HG03045 (cell line): ENCODE measurements at regions not wholly inside any gene's neighbourhood (a gene's known extent, or its start where the extent isn't known, plus 50 kb on each side); places are given as distances from the start of the nearest gene placed in this dataset.

Source experiments
- ATAC-seq: cut with Tn5 transposase; IDR thresholded peaks from one replicate; pipeline ENCODE4 v1.9.1; 2021; ENCODE audit warnings: mild to moderate bottlenecking, moderate library complexity; ENCODE audit not compliant: unreplicated experiment

DNA sequence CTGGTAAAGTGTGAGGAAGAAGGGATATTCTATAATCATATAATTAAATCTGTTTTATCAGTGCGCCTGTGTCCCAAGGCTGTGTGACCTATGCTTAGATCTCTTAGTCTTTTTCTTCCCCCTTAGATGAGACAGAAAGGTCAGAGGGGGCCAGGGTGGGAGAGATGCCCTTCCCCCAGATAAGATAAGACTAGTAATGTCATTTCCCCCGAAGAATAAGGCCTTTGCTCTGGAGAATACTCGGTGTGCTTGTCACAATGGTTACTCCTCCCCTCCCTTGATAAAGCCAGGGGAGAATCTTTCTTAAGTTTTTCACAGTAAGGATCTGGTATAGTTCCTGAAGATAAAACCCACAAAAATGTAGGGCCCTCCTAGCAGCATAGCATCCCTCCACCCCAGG, 1041.8 kb downstream of the SORCS3 start:
- no peak for ATAC-seq

- ATAC-seq = no peak
Observed at GRCh38 chr10:105681051-105681450, 1040.0 kb downstream of the SORCS3 start.

DNA sequence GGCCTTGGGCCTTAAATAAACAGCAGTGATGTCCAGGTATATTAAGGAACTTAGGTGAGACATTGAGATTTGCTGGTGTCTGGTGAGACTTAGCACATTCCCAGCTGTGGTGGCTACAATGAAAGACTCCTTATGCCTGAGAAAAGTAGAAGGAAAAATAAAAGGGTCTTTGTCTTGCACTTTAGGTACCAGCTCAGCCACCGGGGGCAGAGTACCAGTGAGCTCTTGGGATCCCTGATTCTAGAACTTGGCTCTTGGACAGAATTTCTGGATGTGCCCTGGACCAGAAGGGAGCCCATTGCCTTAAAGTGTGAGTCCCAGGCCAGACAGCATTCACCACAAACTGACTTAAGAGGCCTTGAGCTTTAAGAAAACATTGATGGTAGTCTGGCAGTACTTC, 1038.7 kb downstream of the SORCS3 start:
- no peak for ATAC-seq

- no peak for ATAC-seq
Observed at GRCh38 chr10:105675333-105675732, 1034.2 kb downstream of the SORCS3 start.

- no peak for ATAC-seq
Observed at GRCh38 chr10:105674448-105674847, 1033.4 kb downstream of the SORCS3 start.

DNA sequence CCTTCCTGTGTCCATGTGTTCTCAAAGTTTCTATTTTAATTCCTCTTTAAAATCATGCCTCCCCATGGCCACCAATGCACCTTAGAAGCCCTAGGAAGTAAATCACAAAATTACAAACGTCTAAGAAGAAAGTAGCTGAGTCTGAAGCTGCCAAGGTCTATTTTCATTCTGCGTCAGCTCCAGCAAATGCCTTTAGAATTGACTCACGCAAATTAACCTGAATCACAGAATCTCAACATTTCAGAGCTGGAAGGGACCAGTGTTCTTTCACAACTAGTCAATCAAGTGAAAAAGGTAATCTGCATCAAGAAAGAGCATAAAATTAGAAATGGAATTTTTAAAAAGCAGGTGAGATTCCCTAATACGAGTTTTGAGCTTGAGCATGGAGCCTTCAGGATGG, 1017.6 kb downstream of the SORCS3 start:
- ATAC-seq = no peak

GRCh38 chr10:105656856-105657255, 1015.8 kb downstream of the SORCS3 start:
- no peak for ATAC-seq

DNA sequence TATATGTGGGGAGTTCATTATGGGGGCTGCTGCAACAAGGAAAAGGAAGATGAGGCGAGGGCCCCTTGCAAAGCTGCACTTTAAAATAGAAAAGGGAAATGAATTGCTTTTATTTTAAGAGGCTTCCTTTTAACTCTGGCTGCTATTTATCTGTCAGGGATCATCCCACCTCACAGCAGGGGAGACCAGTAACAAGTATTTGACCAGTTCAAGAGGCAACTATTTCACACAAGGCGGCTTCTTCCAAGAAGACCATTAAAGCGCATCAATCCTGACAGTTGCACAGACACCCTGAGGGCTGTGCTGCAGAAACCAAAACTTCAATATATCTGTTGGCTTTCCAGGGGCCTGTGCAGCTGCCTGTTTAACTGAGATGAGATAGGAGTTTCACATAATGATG, 1009.2 kb downstream of the SORCS3 start:
- ATAC-seq = no peak

- ATAC-seq = no peak
Observed at GRCh38 chr10:105647354-105647753, 1006.3 kb downstream of the SORCS3 start.

- ATAC-seq = no peak
Observed at GRCh38 chr10:105644978-105645377, 1003.9 kb downstream of the SORCS3 start.

DNA sequence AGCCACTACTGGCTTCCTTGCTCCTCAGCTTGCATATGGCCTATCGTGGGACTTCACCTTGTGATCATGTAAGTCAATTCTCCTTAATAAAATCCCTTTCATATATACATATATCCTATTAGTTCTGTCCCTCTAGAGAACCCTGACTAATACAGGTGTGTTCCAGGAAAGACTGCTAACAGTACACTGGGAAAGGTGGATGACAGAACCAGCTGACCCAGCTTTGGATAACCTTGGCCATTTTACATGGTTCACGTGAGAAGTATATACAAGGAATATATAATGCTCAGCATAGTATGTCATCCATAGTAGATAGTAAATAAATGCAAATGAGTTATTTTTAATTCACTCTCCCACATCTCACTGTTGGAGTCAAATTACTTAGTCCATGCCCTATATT, 1003.5 kb downstream of the SORCS3 start:
- ATAC-seq = no peak

- ATAC-seq = no peak
Observed at GRCh38 chr10:105644091-105644490, 1003.0 kb downstream of the SORCS3 start.

- no peak for ATAC-seq
Observed at GRCh38 chr10:105643660-105644059, 1002.6 kb downstream of the SORCS3 start.

DNA sequence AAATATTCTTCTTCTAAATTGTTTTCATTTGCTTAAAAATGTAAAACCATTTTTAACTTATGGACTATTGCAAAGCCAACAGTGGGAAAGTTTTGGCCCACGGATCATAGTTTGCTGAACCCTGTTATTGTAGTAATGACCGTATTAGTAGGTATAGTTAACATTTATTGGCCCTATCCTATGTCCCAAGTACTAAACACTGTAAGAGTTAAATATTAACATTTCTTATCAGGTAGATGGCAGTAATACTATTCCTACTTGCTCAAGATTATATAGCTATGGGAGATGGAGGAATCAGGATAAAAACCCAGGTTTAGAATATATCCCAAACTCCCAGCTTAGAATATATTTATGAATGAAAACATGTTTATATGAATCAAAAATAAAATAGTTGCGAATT, 993.2 kb downstream of the SORCS3 start:
- ATAC-seq = no peak

DNA sequence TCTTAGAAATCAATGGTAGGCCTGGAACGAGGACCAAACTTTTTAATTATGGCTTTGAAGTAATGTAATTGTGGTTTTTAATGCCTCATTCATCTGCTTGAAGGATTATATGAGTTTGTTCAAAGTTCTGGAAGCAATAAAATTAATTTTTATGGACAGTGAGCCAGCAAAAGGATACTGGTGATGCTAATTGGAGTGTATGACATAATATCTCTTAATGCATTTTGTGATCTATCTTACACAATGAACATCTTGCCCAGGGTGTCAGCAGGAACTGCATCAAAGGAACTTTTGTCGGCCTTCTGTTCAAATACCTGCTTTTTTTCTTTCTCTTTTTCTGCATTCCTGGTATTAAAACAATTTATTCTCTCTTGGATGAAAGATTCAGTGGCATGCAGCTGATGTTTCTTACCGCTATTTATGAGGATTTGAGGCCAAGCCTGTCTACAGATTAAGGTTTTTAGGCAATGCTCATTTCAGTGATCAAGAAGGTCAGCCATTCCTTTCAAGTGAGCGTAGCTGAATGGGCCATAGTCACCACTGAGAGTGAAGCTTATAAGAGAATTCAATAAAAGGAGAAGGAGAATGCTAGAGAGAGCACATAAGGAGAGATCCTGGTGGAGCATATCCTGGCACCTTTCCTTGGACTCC, 974.8 kb downstream of the SORCS3 start:
- ATAC-seq = no peak

DNA sequence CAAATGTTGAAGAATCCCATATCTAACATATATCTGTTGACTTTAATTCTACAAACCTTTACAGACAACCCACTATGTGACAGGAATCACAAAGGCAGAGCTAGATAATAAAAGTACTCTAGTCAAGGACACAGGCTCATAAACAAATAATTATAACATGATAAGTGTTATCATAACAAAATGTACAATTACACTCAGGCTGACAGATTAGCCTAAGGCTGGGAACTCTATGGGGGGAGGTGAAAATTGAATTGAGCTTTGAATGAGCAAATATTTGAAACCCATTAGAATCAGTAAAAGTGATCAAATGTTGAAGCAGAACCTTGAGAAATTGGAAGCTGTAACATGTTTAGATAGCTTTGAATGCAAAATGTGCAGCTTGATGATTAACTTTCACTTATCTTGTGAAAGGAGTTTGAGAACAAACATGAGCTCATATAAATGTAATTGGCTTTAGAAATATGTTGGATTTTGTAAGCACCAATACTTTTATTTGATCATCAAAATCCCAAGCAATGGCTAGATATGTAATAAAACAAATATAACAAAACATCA, 970.2 kb downstream of the SORCS3 start:
- ATAC-seq = no peak

GRCh38 chr10:105609451-105609850, 968.4 kb downstream of the SORCS3 start:
- ATAC-seq = no peak

GRCh38 chr10:105605918-105606317, 964.8 kb downstream of the SORCS3 start:
- ATAC-seq = no peak

DNA sequence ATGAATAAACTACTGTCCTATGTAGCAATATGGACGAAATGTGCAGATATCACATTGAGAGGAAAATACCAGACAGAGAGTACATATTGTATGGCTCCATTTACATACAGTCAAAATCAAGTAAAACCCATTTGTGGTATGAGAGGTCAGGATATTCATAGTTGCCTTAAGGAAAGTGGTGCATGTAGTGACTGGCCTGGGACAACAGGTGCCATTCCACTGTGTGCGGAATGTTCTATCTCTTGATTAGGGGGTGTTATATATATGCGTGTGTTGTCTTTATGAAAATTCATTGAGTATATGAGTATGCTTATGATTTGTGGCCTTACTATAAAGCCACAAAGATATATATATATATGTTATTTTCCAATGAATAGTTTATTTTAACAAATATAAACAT, 964.0 kb downstream of the SORCS3 start:
- no peak for ATAC-seq

DNA sequence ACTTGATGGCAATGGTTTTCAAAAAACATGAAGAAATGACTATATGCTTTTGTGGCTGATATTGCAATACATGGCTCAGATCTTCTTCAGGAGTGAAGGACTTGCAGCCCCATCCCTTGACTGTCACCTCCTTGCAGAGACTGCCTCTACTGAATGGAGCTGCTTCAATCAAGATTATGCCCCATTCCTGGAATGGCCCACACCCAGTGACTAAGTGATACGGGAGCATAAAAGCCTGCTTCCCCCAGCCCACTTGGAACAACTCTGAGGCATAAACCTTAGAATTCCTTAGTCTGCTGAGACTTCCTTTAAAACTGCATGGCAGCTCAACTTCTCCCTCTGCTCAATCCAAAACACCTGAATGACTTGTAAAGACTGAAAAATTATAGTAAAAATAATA, 957.1 kb downstream of the SORCS3 start:
- no peak for ATAC-seq

DNA sequence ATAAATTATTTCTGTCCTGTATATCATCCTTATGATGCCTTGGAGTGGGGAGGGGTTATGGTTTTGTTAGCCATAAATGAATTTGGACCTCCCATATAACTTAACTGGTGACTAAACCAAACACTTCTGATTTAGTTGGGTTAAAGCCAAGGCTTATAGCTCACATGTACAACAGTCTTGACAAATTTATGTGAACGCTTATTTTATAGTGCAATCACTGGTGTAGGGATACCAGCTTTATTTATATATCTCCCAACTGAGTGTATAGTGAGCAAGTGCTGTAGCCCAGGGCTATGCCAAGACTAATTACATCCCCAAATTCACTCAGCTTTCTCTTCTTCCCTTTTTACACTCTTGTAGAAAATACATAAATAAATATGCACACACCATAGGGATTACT, 956.2 kb downstream of the SORCS3 start:
- no peak for ATAC-seq

DNA sequence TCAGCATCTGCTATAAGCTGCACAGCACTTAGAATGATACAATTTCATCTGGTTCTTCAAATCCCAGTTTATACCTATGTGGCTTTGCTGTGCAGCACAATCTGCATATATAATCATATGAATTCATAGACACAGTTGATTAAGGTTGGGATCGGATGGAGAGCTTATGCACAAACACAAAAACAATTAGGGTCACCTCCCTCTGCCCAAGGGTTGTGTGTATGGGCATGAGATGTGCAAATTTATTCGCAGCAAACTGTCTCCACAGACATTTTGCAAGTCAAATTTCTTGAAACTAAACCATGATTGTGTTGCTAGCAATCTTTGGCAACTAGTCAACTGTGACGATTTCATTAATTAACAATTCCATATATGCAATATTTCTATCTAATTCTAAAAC, 955.7 kb downstream of the SORCS3 start:
- ATAC-seq = no peak

DNA sequence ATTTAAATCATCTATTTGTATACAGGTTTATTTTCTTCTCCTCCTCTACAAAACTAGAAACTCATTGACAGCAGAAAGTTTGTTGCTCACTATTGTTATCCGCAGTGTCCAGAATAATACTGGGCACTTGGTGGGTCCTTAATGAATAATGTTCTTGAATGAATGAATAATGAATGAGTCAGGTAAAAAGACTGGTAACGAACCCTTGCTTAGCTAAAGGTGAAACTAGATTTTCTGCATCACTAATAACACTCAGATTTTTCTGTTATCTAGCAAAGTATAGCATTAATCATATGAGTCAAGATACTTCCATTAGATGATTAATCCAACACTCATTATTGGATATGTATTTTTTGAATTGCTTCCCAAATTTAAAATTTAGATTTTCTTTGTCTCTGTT, 953.2 kb downstream of the SORCS3 start:
- no peak for ATAC-seq
